Endometrium (tissue), 2 donors: ENCODE measurements at regions not wholly inside any gene's neighbourhood (a gene's known extent, or its start where the extent isn't known, plus 50 kb on each side); places are given as distances from the start of the nearest gene placed in this dataset.

ENCODE experiments used
- FAIRE-seq: peaks from 2 replicates; lab custom pipeline; 2012; peaks lifted over from hg19 to GRCh38; lab: Jason Lieb, UNC
- donor health status: control.
- donor health status: control.

- no peak for FAIRE-seq
These were observed 1895.6 kb upstream of the PRR20A start for GRCh38 chr13:55245005-55245644.

DNA sequence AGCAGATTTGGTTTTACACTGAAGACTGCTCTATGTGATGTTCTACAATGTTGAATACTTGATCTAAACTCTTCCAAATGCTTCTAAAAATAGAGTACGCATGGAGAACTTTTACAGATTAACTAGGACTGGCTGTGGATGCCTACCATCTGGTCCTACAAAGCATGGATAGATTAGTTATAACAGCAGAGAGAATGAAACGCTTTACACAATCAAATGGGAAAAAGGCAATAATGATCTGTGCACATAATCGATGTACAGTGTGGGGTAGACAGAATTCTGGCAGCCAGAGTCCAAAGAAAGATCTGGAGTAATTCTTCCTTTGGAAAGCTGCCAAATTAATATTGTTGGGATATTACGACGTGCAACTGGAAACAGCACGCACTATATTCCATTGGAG is 1885.5 kb upstream of the PRR20A start:
- FAIRE-seq = no peak

- no peak for FAIRE-seq
These were observed 1877.7 kb upstream of the PRR20A start for GRCh38 chr13:55263045-55263444.

DNA sequence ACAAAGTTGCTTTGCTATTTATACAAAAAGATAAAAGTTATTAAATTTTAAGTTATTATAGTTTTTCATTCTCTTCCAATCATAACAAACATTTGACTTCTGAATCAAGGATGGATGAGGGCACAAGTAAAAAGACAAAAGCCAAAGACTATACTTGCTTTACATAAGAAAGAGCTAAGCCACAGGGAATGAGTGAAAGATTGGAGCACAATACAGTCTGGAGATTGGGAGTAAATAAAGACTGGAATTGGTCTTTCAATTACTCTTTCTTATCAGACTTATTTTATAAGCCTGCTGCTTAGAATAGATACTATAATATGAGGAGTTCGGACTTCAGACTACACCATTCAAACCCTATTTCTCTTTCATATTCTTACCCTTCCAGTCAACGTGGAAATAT is 1874.1 kb upstream of the PRR20A start:
- FAIRE-seq = no peak

GRCh38 chr13:55298201-55298600 is 1842.5 kb upstream of the PRR20A start:
- FAIRE-seq = no peak

GRCh38 chr13:55302568-55302967 is 1838.2 kb upstream of the PRR20A start:
- no peak for FAIRE-seq

DNA sequence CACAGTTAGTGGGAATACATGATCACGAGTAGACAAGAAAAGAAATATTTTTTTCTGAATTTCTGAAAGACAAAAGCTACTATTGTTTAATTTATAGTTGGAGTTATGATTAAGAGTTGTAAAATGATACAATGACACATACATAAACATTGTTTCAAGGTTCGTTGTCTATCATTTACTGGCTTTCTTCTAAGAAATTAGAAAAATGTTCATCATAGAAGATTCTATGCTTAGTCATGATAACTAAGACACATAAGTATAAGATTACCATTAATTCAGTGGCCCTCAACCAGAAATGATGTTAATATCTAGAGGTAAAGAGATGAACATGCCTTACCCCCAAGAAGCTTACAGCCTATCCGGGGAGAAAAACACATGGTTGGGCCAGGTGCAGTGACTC is 1832.8 kb upstream of the PRR20A start:
- no peak for FAIRE-seq

DNA sequence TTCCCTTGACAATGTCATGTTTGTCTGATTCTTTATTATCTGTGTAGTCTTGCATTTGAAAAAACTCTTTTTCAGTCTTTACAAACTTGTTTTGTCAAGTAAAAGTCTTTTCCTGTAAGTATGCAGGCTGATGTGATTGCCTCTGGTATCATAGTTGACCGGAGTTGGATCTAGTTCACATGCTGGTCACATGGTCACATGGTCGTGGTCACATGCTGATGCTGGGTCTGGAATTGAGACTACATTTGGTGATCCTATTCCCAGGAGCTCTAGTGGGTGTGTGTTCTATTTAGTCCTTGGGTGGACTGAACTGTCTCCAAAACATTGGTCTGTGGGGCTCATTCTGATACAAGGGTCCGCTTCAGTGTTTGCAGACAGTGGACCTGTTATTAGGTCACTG is 1798.8 kb upstream of the PRR20A start:
- no peak for FAIRE-seq

DNA sequence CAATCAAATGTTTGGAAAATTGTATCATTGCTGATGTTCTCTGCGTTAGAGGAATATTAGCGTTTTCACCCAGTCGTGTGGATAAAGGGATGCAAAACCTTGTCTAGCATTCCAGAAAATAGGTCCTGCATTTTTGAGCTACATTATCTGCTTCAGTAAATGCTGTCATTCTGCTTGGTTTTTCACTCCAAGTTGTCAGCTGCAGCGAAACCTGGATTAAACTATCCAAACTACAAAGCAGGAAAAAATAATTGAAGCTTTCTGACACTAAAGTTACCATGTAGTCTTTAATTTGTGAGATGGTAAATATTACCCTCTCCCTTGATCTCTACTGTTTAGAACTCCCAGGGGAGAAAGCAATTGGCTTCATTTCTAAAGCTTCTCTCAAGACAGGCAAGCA is 1795.5 kb upstream of the PRR20A start:
- FAIRE-seq = no peak

DNA sequence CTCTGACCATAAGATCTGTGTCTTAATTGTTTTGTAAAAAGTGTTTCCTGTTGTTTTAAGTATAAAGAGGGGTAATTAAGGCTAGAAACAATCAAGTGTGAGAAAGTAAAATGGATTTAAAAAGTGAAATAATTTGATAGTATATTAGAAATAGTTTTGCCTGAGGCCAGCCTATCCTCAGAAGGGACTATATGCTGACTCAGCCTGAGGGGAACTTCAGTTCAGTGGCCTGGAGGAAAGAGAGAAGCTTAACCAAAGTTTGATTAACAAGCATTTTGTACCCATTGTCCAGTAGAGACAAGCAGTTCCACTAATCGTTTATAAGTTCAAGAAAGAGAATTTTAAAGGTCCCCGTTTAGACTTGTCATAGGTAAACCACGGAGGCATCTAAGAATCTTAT is 1793.2 kb upstream of the PRR20A start:
- FAIRE-seq = no peak

DNA sequence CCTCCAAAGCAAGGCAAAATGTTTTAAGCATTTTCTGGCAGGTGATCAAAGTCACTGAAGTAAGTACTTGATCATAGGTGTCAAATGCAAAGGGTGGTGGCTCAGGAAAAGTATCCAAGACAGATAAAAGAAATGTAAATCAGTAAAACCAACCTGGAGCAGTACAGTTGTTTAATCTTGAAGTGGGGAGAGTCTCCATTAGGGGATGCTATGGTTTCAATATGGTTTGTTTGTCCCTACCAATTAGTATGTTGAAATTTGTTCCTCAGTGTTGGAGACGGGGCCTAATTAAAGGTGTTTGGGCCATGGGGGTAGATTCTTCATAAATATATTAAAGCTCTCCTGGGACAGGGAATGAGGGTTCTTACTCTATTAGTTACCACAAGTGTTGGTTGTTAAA is 1781.7 kb upstream of the PRR20A start:
- FAIRE-seq = no peak

DNA sequence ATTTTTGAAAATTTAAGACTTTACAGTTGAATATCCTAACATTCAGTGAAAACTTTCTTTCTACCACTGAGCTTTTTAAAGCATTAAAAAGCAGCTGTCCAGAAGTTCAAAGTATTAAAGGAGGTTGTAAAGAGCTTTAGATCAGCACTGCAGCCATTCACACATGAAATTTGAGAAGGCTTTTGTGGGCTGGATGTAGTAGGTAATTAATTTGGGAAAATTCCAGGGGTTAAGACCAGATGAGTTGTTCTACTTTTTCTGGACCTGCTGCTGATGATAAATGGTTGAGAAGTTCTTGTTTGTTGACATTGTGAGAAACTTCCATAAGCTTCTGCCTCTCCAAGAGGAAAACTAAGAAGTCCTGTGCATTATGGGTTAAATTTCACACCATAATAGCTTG is 1779.6 kb upstream of the PRR20A start:
- FAIRE-seq = no peak

- FAIRE-seq = no peak
These were observed 1774.0 kb upstream of the PRR20A start for GRCh38 chr13:55366676-55367075.

DNA sequence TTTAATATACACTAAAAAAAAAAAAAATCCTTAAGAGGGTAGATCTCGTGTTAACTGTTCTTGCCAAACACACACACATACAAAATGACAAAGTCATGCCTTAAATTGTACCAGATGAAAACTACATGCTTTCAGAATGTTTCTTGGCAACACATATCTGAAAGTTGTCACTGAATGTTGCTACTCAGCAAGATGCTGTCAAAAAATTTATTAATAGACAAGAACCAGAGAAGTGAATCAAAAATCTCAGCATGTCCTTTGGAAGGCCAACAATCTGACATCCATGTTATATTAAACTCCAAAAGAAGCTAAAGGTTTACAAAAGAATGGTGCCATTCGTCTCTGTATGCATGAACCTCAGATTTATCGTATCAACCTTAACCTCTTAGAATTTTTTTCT is 1746.2 kb upstream of the PRR20A start:
- FAIRE-seq = no peak

DNA sequence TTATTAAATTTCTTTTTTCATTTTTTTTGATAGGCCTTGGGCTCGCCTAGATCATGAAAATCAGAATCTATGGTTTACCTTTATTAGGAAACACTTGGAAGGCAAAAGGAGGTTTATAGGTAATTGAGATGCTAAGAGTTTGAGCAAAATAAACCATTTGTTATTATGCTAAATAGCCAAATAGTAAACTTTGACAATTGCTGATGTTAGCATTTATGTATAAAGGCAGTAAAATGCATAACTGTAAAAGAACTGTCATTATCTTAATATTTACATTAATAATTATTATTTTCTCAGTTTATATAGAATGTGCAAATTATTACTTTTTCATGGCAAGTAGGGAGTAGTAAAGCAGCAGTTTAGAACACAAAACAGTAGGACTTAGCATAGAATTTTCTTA is 1737.8 kb upstream of the PRR20A start:
- FAIRE-seq = no peak

DNA sequence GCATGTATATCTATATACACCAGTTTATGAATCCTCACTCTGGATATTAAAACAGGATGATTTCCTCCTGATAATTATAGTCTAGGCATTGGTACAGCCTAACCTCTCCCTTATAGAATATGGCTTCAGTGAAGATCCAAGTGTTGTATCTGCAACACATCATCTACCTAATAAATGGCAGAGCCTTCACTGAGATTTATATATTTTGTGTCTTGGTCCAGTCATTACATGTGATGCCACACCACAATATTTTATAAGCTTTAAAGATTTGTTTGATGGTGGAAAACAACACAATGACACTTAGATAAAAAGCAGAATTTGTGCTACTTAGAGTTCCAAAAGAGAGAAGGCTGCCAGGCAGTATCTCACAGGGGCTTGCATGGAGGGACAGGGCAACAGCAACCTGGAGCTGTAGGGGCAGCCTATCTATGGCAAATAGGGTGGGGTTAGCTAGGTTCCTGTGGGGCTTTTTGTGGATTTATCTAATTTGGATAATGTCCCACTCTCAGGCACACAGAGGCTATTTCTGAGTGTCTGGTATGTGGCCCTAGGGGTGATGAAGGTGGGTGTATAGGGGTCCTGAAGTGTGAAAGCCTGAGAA is 1736.7 kb upstream of the PRR20A start:
- FAIRE-seq = no peak

DNA sequence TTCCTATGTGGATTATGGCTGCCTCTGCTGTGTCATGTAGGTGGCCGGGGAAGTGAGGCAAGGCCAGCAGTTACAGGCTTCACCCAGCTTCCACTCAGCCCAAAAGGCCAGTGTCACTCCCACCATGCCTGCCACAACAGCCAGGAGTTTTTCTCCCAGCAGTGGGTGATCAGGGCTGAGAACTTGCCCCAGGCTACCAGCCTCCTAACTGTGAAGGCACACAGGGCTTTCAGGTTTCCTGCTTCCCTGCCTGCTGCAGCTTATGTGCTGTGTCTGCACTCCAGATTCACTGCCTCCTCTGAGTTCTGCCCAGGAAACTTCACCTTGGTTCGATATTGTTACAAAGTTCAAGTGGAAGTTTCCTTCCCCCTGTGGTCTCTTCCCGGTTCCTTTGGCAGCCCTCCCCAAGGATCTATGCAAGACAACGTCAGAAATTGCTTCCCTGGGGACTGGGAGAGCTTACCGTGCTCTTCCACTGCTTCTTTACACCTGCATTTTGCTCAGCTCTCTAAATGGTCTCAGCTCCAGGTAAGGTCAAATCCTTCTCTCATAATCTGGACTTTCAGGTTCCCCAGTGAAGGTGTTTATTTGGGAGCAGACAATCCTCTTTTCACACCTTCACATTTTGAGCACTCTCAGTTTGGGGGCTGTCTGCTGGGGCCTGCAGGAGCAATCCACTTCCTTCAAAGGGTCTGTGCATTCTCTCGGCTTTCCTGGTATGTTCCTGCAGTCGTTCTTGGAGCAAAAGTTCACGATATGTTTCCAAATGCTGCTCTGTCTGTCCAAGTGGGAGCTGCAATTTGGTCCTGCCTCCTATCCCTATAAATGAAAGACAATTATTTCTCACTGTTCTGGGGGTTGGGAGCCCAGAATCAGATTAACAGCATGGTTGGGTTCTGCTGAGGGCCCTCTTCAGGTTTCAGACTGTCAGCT is 1730.1 kb upstream of the PRR20A start:
- no peak for FAIRE-seq

DNA sequence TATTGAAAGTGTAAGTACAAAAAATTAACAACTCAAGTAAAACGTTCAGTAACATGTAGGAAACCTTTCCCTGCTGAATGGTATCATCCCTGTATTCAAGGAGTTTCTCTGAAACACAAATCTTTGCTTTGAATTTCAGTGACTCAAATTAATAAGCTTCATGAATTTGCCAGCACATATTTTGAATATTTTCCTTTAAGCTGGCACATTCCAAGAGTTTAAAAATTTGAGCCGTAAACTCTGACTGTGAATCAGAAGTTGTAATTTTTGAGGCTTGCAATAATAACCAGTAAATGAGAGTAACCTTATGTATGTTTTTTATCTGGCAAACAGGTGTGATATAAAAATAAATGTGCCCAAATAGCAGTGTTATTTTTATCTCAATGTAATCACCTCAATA is 1722.6 kb upstream of the PRR20A start:
- FAIRE-seq = no peak

DNA sequence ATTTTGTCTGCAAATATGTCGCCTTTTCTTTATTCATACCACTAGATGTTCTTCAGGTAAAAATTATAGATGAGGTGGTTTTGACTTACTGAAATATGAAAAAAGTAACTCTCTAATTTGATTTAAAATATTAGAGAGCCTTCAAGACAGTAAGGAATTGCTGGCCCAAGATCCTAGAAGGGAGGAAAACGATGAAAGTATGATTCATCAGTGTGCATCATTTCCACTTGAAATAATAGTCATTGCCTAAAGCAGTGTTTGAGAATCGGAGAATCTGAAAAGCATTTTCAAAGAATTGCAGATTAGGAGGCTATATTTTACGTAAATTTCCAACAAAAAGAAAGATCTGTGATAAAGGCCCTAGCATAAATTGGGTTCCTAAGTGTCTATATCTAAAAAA is 1707.9 kb upstream of the PRR20A start:
- FAIRE-seq = no peak

DNA sequence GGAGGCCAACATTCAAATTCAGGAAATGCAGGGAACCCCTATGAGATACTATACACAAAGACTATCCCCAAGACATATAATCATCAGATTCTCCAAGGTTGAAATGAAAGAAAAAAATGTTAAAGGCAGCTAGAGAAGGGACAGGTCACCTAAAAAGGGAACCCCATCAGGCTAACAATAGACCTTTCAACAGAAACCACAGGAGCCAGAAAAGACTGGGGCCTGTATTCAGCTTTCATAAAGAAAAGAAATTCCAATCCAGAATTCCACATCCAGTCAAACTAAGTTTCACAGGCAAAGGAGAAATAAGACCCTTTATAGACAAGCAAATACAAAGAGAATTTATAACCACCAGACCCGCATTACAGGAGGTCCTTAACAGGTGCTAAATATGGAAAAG is 1703.6 kb upstream of the PRR20A start:
- FAIRE-seq = no peak

- no peak for FAIRE-seq
These were observed 1701.3 kb upstream of the PRR20A start for GRCh38 chr13:55439450-55439849.

- no peak for FAIRE-seq
These were observed 1700.1 kb upstream of the PRR20A start for GRCh38 chr13:55440465-55441085.

GRCh38 chr13:55464222-55464621 is 1676.5 kb upstream of the PRR20A start:
- no peak for FAIRE-seq
